Keratinocyte (primary cell): ENCODE measurements at regions not wholly inside any gene's neighbourhood (a gene's known extent, or its start where the extent isn't known, plus 50 kb on each side); places are given as distances from the start of the nearest gene placed in this dataset.

ENCODE experiments used
- CTCF ChIP-seq, 3 experiments: IDR thresholded peaks in 1 of 3; conservative IDR thresholded peaks in 1 of 3; optimal IDR thresholded peaks in 1 of 3; 2 replicates in 2 of 3; 3 replicates in 1 of 3; pipeline versions ENCODE3 to v1.5.1; 2011; ENCODE audit warnings: low read length in 3 of 3, mild to moderate bottlenecking in 3 of 3, moderate library complexity in 2 of 3, control low read depth in 1 of 3, inconsistent platforms in 1 of 3; ENCODE audit not compliant: insufficient read depth in 2 of 3; ENCODE audit errors: extremely low read depth in 1 of 3
- EZH2 ChIP-seq: IDR thresholded peaks from one replicate; pipeline ENCODE4 v1.6.1; 2012; ENCODE audit warnings: inconsistent platforms, mild to moderate bottlenecking, low read length, moderate library complexity

GRCh38 chr6:15076565-15076964 lies 169.3 kb upstream of the JARID2 start:
- no peak for TF ChIP-seq EZH2
- no peak for TF ChIP-seq CTCF (optimal IDR thresholded peaks at IDR 0.05 in 1 of 3, IDR thresholded peaks at IDR 0.05 in 1 of 3, conservative IDR thresholded peaks at IDR 0.05 in 1 of 3; ENCODE audit: extremely low read depth in 1 of 3, insufficient read depth in 2 of 3, low read length in 3 of 3)
